GM12891 (cell line): ENCODE measurements at regions not wholly inside any gene's neighbourhood (a gene's known extent, or its start where the extent isn't known, plus 50 kb on each side); places are given as distances from the start of the nearest gene placed in this dataset.

Experiments used
- DNase-seq: peaks from one replicate; pipeline ENCODE4 v3.0.0; 2011; ENCODE audit warnings: low spot score; ENCODE audit not compliant: insufficient read length
- FAIRE-seq: peaks from 2 replicates; lab custom pipeline; 2011; peaks lifted over from hg19 to GRCh38; lab: Jason Lieb, UNC
- PAX5 ChIP-seq: IDR thresholded peaks from 2 replicates; pipeline ENCODE4 v1.6.1; 2011; ENCODE audit warnings: low read length, moderate library complexity, mild to moderate bottlenecking; ENCODE audit not compliant: insufficient read depth, severe bottlenecking
- POLR2A ChIP-seq: IDR thresholded peaks from 2 replicates; pipeline ENCODE4 v1.6.1; 2011; ENCODE audit warnings: low read depth, low read length, control low read depth
- POLR2AphosphoS5 ChIP-seq: IDR thresholded peaks from 2 replicates; pipeline ENCODE4 v1.6.1; 2011; ENCODE audit warnings: low read depth, low read length, control low read depth
- POU2F2 ChIP-seq: IDR thresholded peaks from 2 replicates; pipeline ENCODE4 v1.6.1; 2011; ENCODE audit warnings: low read depth, mild to moderate bottlenecking, control low read depth, low read length, moderate library complexity
- SPI1 ChIP-seq: IDR thresholded peaks from 2 replicates; pipeline ENCODE4 v1.6.1; 2011; ENCODE audit warnings: low read depth, low read length, control low read depth
- TAF1 ChIP-seq: IDR thresholded peaks from 2 replicates; pipeline ENCODE4 v1.6.1; 2011; ENCODE audit warnings: low read depth, low read length, control low read depth

- no peak for TF ChIP-seq TAF1
- DNase-seq, result no peak
- FAIRE-seq, result no peak
Measured at GRCh38 chr4:189261475-189261874, 679.2 kb upstream of the FRG1 start.

DNA sequence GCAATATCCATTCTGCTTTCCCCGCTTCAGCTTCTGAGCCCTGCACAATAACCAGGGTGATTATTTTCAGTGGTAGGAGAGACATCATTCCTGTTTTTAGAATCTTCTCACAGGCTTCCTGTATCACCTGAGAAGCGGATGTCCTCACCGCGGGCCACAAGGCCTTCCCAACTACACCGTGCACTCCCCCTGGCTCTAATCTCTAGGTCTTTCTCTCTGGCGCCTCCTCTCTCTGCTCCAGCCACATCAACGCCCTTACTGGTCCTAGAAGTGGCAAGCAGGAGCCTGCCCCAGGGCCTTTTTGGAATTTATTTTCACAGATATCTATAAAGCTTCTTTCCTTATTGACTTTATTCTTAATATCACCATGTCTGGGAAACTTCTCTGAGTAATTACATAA lies 675.2 kb upstream of the FRG1 start:
- no peak for TF ChIP-seq POLR2A
- TF ChIP-seq POLR2AphosphoS5, result no peak
- no peak for TF ChIP-seq SPI1
- TF ChIP-seq TAF1, result no peak
- TF ChIP-seq POU2F2, result no peak
- no peak for TF ChIP-seq PAX5
- FAIRE-seq, result no peak

DNA sequence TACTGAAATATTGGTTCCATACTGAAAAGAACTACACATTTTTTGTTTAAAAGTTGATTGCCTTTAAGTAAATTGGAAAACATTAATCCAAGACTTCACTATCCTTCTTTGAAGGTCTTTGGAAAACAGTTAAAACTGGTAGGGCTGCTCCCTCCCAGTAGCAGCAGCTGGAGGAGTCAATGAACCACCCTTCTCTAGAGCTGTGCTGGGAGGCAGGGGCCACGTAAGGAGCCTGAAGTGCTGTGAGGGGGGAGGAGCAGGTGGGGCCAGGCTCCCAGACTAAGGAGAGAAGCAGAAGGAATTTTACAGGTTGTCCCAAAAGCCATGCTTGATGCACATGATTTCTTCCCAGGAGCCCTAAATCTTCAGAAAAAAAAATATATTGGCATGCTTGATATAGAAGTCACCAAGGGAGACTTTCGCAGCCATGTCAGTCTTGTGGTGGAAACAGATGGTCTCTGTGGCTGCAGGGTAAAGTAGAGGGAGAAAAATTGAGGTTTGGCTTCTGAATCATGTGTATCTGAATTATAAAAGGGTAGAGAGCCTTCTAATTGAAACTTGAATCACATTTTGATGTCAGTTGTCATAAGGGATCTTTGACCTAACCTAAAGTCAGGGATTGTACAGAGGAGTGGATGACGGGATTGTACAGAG lies 673.2 kb upstream of the FRG1 start:
- DNase-seq (no peak), FAIRE-seq (no peak)
- TF ChIP-seq POU2F2, result no peak
- no peak for TF ChIP-seq POLR2AphosphoS5
- no peak for TF ChIP-seq POLR2A
- no peak for TF ChIP-seq TAF1
- no peak for TF ChIP-seq SPI1

More for the DNA sequence above, 675.2 kb upstream of the FRG1 start:
- DNase-seq, result no peak

GRCh38 chr4:189278597-189279165 lies 662.0 kb upstream of the FRG1 start:
- DNase-seq, result no peak
- FAIRE-seq, result no peak
- no peak for TF ChIP-seq POLR2A
- TF ChIP-seq POU2F2, result no peak
- no peak for TF ChIP-seq TAF1
- no peak for TF ChIP-seq SPI1
- TF ChIP-seq PAX5, result no peak
- no peak for TF ChIP-seq POLR2AphosphoS5

DNA sequence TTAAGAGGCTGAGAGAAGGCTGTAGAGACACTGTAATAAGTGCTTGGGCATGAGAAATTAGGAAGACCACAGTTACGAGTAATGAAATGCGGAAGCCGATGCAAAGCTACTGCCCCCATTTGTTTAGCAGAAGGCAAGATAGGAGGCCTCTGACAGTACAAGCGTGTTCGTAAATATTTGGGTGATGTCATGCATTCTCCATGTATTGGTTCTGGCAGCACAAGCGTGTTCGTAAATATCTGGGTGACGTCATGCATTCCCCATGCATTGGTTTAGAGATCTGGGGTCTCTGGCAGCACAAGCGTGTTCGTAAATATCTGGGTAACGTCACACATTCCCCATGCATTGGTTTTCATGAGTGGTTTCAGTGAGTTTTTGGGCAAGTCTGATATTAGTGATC lies 661.5 kb upstream of the FRG1 start:
- FAIRE-seq (no peak), DNase-seq (no peak)
- TF ChIP-seq PAX5 (no peak), TAF1 (no peak), POU2F2 (no peak), POLR2A (no peak), POLR2AphosphoS5 (no peak), SPI1 (no peak)

GRCh38 chr4:189285377-189285776 lies 655.3 kb upstream of the FRG1 start:
- FAIRE-seq (no peak), DNase-seq (no peak)
- no peak for TF ChIP-seq SPI1
- TF ChIP-seq POLR2A, result no peak
- TF ChIP-seq POU2F2, result no peak
- no peak for TF ChIP-seq PAX5
- no peak for TF ChIP-seq POLR2AphosphoS5
- TF ChIP-seq TAF1, result no peak

- FAIRE-seq (no peak), DNase-seq (no peak)
- TF ChIP-seq PAX5 (no peak), POU2F2 (no peak), SPI1 (no peak), POLR2A (no peak), TAF1 (no peak), POLR2AphosphoS5 (no peak)
Measured at GRCh38 chr4:189291939-189292338, 648.7 kb upstream of the FRG1 start.

- no peak for FAIRE-seq
Measured at GRCh38 chr4:189293459-189293858, 647.2 kb upstream of the FRG1 start.

DNA sequence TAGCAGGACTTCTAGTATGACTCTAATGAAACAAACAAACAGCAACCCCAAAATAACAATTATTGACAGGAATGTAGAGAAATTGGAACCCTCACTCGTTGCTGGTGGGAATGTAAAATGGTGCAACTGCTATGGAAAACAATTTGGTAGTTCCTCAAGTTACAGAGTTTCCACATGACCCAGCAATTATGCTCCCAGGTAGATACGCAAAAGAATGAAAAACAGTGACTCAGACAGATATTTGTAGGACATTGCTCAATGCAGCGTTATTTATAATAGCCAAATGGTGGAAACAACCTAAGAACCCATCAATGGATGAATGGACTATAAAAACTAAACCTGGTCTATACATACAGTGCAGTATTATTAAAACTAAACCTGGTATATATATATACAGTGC lies 646.1 kb upstream of the FRG1 start:
- no peak for DNase-seq
- no peak for FAIRE-seq
- TF ChIP-seq POLR2AphosphoS5 (no peak), SPI1 (no peak), PAX5 (no peak), TAF1 (no peak), POU2F2 (no peak), POLR2A (no peak)

More at GRCh38 chr4:189293459-189293858, 647.2 kb upstream of the FRG1 start:
- DNase-seq, result no peak
- no peak for TF ChIP-seq POLR2A
- no peak for TF ChIP-seq TAF1
- TF ChIP-seq PAX5, result no peak
- TF ChIP-seq SPI1, result no peak
- TF ChIP-seq POLR2AphosphoS5, result no peak
- no peak for TF ChIP-seq POU2F2

- FAIRE-seq, result no peak
- TF ChIP-seq PAX5, result no peak
- no peak for TF ChIP-seq TAF1
- TF ChIP-seq POU2F2, result no peak
- no peak for TF ChIP-seq POLR2AphosphoS5
- TF ChIP-seq SPI1, result no peak
- no peak for TF ChIP-seq POLR2A
- DNase-seq, result no peak
Measured at GRCh38 chr4:189299706-189300105, 641.0 kb upstream of the FRG1 start.
